DOHH2 (cell line): ENCODE measurements at regions not wholly inside any gene's neighbourhood (a gene's known extent, or its start where the extent isn't known, plus 50 kb on each side); places are given as distances from the start of the nearest gene placed in this dataset.

Experiments
- H3F3A ChIP-seq: fragments of 200-600 bp; sonication (generic), shearing (Covaris generic); 2 replicates; pipeline ENCODE4 v1.6.0; 2016; ENCODE audit warnings: antibody characterized with exemption, mild to moderate bottlenecking; ENCODE audit not compliant: control insufficient read depth, insufficient read depth
- H3K27ac ChIP-seq: fragments of 200-600 bp; sonication (generic); 2 replicates; pipeline ENCODE4 v1.5.1; 2014; ENCODE audit warnings: low read depth, mild to moderate bottlenecking, low read length, moderate library complexity
- H3K27me3 ChIP-seq: fragments of 200-600 bp; sonication (generic); 2 replicates; pipeline ENCODE4 v1.6.1; 2014; ENCODE audit warnings: mild to moderate bottlenecking, low read length, mixed read lengths; ENCODE audit not compliant: control insufficient read depth
- H3K36me3 ChIP-seq: fragments of 200-600 bp; sonication (generic); 2 replicates; pipeline ENCODE4 v1.6.1; 2014; ENCODE audit warnings: mild to moderate bottlenecking, low read length, moderate library complexity, mixed read lengths; ENCODE audit not compliant: control insufficient read depth
- H3K4me1 ChIP-seq: fragments of 200-600 bp; sonication (generic); 2 replicates; pipeline ENCODE4 v1.6.1; 2014; ENCODE audit warnings: mild to moderate bottlenecking, low read length, mixed read lengths; ENCODE audit not compliant: control insufficient read depth
- H3K4me2 ChIP-seq: fragments of 200-600 bp; sonication (generic); 2 replicates; pipeline ENCODE4 v1.6.0; 2014; ENCODE audit warnings: mild to moderate bottlenecking, low read length, moderate library complexity
- H3K4me3 ChIP-seq: fragments of 200-600 bp; sonication (generic); 2 replicates; pipeline ENCODE4 v1.5.1; 2014; ENCODE audit warnings: mild to moderate bottlenecking, low read length, mixed read lengths
- H3K79me2 ChIP-seq: fragments of 200-600 bp; sonication (generic); 2 replicates; pipeline ENCODE4 v1.6.1; 2014; ENCODE audit warnings: mild to moderate bottlenecking, low read length, mixed read lengths; ENCODE audit not compliant: control insufficient read depth
- H3K9me2 ChIP-seq: fragments of 200-600 bp; sonication (generic); replicated peaks from 2 replicates; pipeline ENCODE4 v1.6.1; 2014; ENCODE audit warnings: mild to moderate bottlenecking, low read length, mixed read lengths; ENCODE audit not compliant: control insufficient read depth
- H3K9me3 ChIP-seq: fragments of 200-600 bp; sonication (generic); 2 replicates; pipeline ENCODE4 v1.6.1; 2014; ENCODE audit warnings: antibody characterized with exemption, low read length, mixed read lengths; ENCODE audit not compliant: control insufficient read depth, insufficient read depth
- H4K20me1 ChIP-seq: fragments of 200-600 bp; sonication (generic); 2 replicates; pipeline ENCODE4 v1.6.0; 2014; ENCODE audit warnings: low read depth, mild to moderate bottlenecking, antibody characterized with exemption, low read length, moderate library complexity; ENCODE audit not compliant: control insufficient read depth, insufficient read depth
- EZH2phosphoT487 ChIP-seq: fragments of 200-600 bp; sonication (generic); IDR thresholded peaks from 2 replicates; pipeline ENCODE4 v1.6.1; 2017; ENCODE audit warnings: borderline replicate concordance, mild to moderate bottlenecking, antibody characterized with exemption, low read length, moderate library complexity, mixed read lengths
- TF ChIP-seq, protein P1 (sequence below): fragments of 200-600 bp; sonication (generic); IDR thresholded peaks from one replicate; pipeline ENCODE4 v1.5.1; 2014; ENCODE audit warnings: antibody characterized with exemption, mild to moderate bottlenecking, low read depth, low read length; ENCODE audit not compliant: poor library complexity, severe bottlenecking

DNA sequence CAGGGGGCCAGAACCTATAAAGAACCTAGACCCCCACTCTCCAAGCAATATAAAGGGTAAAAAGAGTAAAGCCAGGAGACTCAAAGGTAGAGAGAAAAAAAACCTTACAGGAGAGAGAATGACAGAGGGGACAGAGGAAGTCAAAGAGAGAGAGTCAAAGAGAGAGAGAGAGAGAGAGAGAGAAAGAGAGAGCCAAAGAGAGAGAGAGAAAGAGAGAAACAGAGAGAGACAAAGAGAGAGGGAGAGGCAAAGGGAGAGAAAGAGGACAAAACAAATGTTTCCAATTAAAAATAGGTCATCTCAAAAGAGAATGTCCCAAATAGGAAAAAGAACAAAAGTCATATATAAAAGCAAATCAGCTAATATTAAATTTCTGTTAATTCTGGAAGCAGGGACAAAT lies 251.5 kb downstream of the DPY19L2 start:
- no peak overlapping the region for H3K27ac ChIP-seq
- no peaks in the 10 kb centered on the region for H3K4me1 ChIP-seq
- H3K9me2 ChIP-seq = no peaks in the 10 kb centered on the region
- H4K20me1 ChIP-seq = no peaks in the 10 kb centered on the region
- no peaks in the 10 kb centered on the region for H3K27me3 ChIP-seq
- no peaks in the 10 kb centered on the region for H3K36me3 ChIP-seq
- TF ChIP-seq, protein P1, sequence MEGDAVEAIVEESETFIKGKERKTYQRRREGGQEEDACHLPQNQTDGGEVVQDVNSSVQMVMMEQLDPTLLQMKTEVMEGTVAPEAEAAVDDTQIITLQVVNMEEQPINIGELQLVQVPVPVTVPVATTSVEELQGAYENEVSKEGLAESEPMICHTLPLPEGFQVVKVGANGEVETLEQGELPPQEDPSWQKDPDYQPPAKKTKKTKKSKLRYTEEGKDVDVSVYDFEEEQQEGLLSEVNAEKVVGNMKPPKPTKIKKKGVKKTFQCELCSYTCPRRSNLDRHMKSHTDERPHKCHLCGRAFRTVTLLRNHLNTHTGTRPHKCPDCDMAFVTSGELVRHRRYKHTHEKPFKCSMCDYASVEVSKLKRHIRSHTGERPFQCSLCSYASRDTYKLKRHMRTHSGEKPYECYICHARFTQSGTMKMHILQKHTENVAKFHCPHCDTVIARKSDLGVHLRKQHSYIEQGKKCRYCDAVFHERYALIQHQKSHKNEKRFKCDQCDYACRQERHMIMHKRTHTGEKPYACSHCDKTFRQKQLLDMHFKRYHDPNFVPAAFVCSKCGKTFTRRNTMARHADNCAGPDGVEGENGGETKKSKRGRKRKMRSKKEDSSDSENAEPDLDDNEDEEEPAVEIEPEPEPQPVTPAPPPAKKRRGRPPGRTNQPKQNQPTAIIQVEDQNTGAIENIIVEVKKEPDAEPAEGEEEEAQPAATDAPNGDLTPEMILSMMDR = no peak
- TF ChIP-seq EZH2phosphoT487 = no peak
- no peak overlapping the region for H3K4me3 ChIP-seq
- no peaks in the 10 kb centered on the region for H3F3A ChIP-seq
- H3K4me2 ChIP-seq = no peak overlapping the region
- H3K9me3 ChIP-seq = peaks cover 3% of the 10 kb centered on the region; the same call in 1 of the 2 replicates
- H3K79me2 ChIP-seq = no peaks in the 10 kb centered on the region

DNA sequence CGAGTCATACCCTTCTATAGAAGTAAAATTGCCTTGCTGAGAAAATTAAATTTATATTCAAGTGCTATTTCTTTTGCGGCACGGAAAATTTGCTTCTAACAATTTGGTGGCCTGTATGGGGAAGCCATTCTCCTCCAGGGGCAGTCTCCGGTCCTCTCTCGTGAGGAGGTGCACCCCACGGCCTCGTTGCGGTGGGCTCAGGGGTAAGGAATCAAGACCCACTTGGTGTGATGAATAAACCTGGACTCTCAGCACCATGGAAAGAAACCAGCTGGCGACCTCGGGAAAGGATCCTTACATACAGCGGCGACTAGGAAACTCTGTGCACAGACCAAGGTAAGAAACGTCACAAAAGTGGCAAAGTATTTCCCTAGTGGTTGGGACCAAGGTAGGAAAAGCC lies 252.9 kb downstream of the DPY19L2 start:
- Histone ChIP-seq H3K36me3 (no peaks in the 10 kb centered on the region), H3K79me2 (no peaks in the 10 kb centered on the region), H3K27me3 (no peaks in the 10 kb centered on the region), H3K4me1 (no peaks in the 10 kb centered on the region), H3K27ac (no peak overlapping the region), H3F3A (no peaks in the 10 kb centered on the region), H3K9me2 (no peaks in the 10 kb centered on the region), H3K4me2 (no peak overlapping the region), H3K4me3 (no peak overlapping the region), H3K9me3 (peaks cover 3% of the 10 kb centered on the region; the same call in 1 of the 2 replicates), H4K20me1 (no peaks in the 10 kb centered on the region)
- TF ChIP-seq, protein P1 = no peak
- no peak for TF ChIP-seq EZH2phosphoT487

DNA sequence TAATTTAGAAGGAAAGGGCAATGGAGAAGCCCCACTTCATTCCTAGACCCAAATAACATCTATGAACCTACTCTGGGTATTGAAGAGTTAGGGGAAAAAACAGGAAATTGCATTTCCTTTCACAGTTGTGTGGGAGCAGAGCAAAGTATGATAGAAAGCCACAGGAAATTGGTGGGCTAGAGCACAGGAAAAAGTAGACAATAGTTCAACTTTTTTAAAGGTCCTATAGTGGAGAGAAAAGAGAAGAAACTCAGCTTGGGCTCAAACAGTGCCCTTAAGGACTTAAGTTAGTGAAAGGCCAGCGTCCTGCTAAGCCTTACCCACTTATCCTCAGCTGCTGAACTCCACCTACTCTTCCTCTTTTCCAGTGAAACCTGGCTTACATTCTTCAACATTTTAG lies 258.1 kb downstream of the DPY19L2 start:
- no peak overlapping the region for H3K4me3 ChIP-seq
- H3K9me2 ChIP-seq = no peaks in the 10 kb centered on the region
- no peaks in the 10 kb centered on the region for H3K27me3 ChIP-seq
- H3K4me2 ChIP-seq = no peak overlapping the region
- 0 out of 2 replicates have a peak, but pooled peaks cover under 1% of the 10 kb centered on the region for H3K9me3 ChIP-seq
- no peaks in the 10 kb centered on the region for H4K20me1 ChIP-seq
- H3K27ac ChIP-seq = no peak overlapping the region
- H3K36me3 ChIP-seq = no peaks in the 10 kb centered on the region
- TF ChIP-seq, protein P1 = no peak
- TF ChIP-seq EZH2phosphoT487 = no peak
- no peaks in the 10 kb centered on the region for H3F3A ChIP-seq
- H3K79me2 ChIP-seq = no peaks in the 10 kb centered on the region
- H3K4me1 ChIP-seq = no peaks in the 10 kb centered on the region
